HG03135 (cell line): ENCODE measurements at regions not wholly inside any gene's neighbourhood (a gene's known extent, or its start where the extent isn't known, plus 50 kb on each side); places are given as distances from the start of the nearest gene placed in this dataset.
A peak's percentile ranks its signal among the peaks of the same experiment; 100 is the strongest.
"Not testable (repeated sequence)": the region's sequence is repeated elsewhere in the genome, so short reads cannot be mapped to it uniquely, and the experiment has no call there.

ENCODE experiments used
- ATAC-seq: cut with Tn5 transposase; IDR thresholded peaks from one replicate; pipeline ENCODE4 v1.9.1; 2021; ENCODE audit warnings: mild to moderate bottlenecking, moderate library complexity; ENCODE audit not compliant: unreplicated experiment

GRCh38 chr18:25590456-25590855 lies 238.5 kb upstream of the ZNF521 start:
- ATAC-seq, result no peak

- no peak for ATAC-seq
Observed at GRCh38 chr18:25587545-25587944, 235.6 kb upstream of the ZNF521 start.

GRCh38 chr18:25568986-25569385 lies 217.0 kb upstream of the ZNF521 start:
- ATAC-seq, result no peak

GRCh38 chr18:25563816-25564683 lies 212.1 kb upstream of the ZNF521 start:
- ATAC-seq, result no peak

- ATAC-seq, result no peak
Observed at GRCh38 chr18:25563346-25563745, 211.4 kb upstream of the ZNF521 start.

- no peak for ATAC-seq
Observed at GRCh38 chr18:25561918-25562317, 210.0 kb upstream of the ZNF521 start.

GRCh38 chr18:25560369-25560768 lies 208.4 kb upstream of the ZNF521 start:
- ATAC-seq, result no peak

GRCh38 chr18:25557011-25557410 lies 205.0 kb upstream of the ZNF521 start:
- ATAC-seq, result no peak

GRCh38 chr18:25553631-25554263 lies 201.8 kb upstream of the ZNF521 start:
- no peak for ATAC-seq

- ATAC-seq, result no peak
Observed at GRCh38 chr18:25544546-25545287, 192.8 kb upstream of the ZNF521 start.

- no peak for ATAC-seq
Observed at GRCh38 chr18:25538175-25538922, 186.4 kb upstream of the ZNF521 start.

GRCh38 chr18:25535495-25535894 lies 183.5 kb upstream of the ZNF521 start:
- ATAC-seq, result no peak

- ATAC-seq, result no peak
Observed at GRCh38 chr18:25534401-25534800, 182.4 kb upstream of the ZNF521 start.

- no peak for ATAC-seq
Observed at GRCh38 chr18:25533218-25533617, 181.3 kb upstream of the ZNF521 start.

GRCh38 chr18:25531207-25531606 lies 179.2 kb upstream of the ZNF521 start:
- no peak for ATAC-seq

- ATAC-seq, result not testable (repeated sequence)
Observed at GRCh38 chr18:25525789-25526188, 173.8 kb upstream of the ZNF521 start.

GRCh38 chr18:25518716-25519053 lies 166.7 kb upstream of the ZNF521 start:
- peak; percentile 99 for ATAC-seq

- peak; percentile 38 for ATAC-seq
Observed at GRCh38 chr18:25517881-25518715, 166.1 kb upstream of the ZNF521 start.

GRCh38 chr18:25516747-25517498 lies 165.0 kb upstream of the ZNF521 start:
- ATAC-seq, result no peak
